ENCODE measurements at regions not wholly inside any gene's neighbourhood (a gene's known extent, or its start where the extent isn't known, plus 50 kb on each side); places are given as distances from the start of the nearest gene placed in this dataset.
A peak's percentile ranks its signal among the peaks of the same experiment; 100 is the strongest.

- CTCF ChIA-PET, result no interaction called here
- H3K36me3 ChIP-seq (ENCODE audit: insufficient read depth, low read length, poor library complexity, severe bottlenecking), result no peaks in the 10 kb centered on the region
- no TSS peak for BruUV-seq (replicated peaks)
These were observed 266.6 kb downstream of the KCTD12 start for GRCh38 chr13:76619631-76620030.

GRCh38 chr13:76610819-76611415 is 275.3 kb downstream of the KCTD12 start:
- Histone ChIP-seq H3K27me3 (replicated peaks; ENCODE audit: insufficient read depth, low read depth, low read length, poor library complexity) (no peaks in the 10 kb centered on the region), H3K4me3 (ENCODE audit: low read depth, low read length, poor library complexity, severe bottlenecking) (no peak overlapping the region), H3K36me3 (ENCODE audit: insufficient read depth, low read length, poor library complexity, severe bottlenecking) (no peaks in the 10 kb centered on the region), H3K27ac (ENCODE audit: low read depth, low read length, poor library complexity, severe bottlenecking) (no peak overlapping the region), H3K4me1 (ENCODE audit: insufficient read depth, low read length, poor library complexity, severe bottlenecking) (no peaks in the 10 kb centered on the region), H3K9me3 (ENCODE audit: low read depth, low read length, poor library complexity, severe bottlenecking) (no peaks in the 10 kb centered on the region)
- POLR2A ChIA-PET (ENCODE audit: low non-redundant PET), result no interaction called here
- CTCF ChIA-PET, result no interaction called here
- no peak for TF ChIP-seq EZH2 (IDR thresholded peaks at IDR 0.05; ENCODE audit: borderline replicate concordance, low read depth, low read length, poor library complexity, severe bottlenecking)
- TF ChIP-seq CTCF (conservative IDR thresholded peaks at IDR 0.05; ENCODE audit: low read depth, low read length), result no peak
- BruUV-seq (replicated peaks), result no TSS peak
- DNase-seq (ENCODE audit: low spot score), result no peak
- intact Hi-C loops (cut with micrococcal nuclease; ENCODE audit: unreplicated experiment), result no loop called here

More at GRCh38 chr13:76619631-76620030, 266.6 kb downstream of the KCTD12 start:
- POLR2A ChIA-PET (ENCODE audit: low non-redundant PET), result no interaction called here
- Histone ChIP-seq H3K9me3 (ENCODE audit: low read depth, low read length, poor library complexity, severe bottlenecking) (no peaks in the 10 kb centered on the region), H3K27ac (ENCODE audit: low read depth, low read length, poor library complexity, severe bottlenecking) (no peak overlapping the region), H3K27me3 (replicated peaks; ENCODE audit: insufficient read depth, low read depth, low read length, poor library complexity) (no peaks in the 10 kb centered on the region), H3K4me3 (ENCODE audit: low read depth, low read length, poor library complexity, severe bottlenecking) (no peak overlapping the region), H3K4me1 (ENCODE audit: insufficient read depth, low read length, poor library complexity, severe bottlenecking) (no peaks in the 10 kb centered on the region)
- peak; percentile 4 for DNase-seq (ENCODE audit: low spot score)
- TF ChIP-seq EZH2 (IDR thresholded peaks at IDR 0.05; ENCODE audit: borderline replicate concordance, low read depth, low read length, poor library complexity, severe bottlenecking) (no peak), CTCF (conservative IDR thresholded peaks at IDR 0.05; ENCODE audit: low read depth, low read length) (no peak)
- intact Hi-C loops (cut with micrococcal nuclease; ENCODE audit: unreplicated experiment), result no loop called here

GRCh38 chr13:76609643-76610042 is 276.6 kb downstream of the KCTD12 start:
- TF ChIP-seq EZH2 (IDR thresholded peaks at IDR 0.05; ENCODE audit: borderline replicate concordance, low read depth, low read length, poor library complexity, severe bottlenecking) (no peak), CTCF (conservative IDR thresholded peaks at IDR 0.05; ENCODE audit: low read depth, low read length) (no peak)

More at GRCh38 chr13:76609643-76610042, 276.6 kb downstream of the KCTD12 start:
- CTCF ChIA-PET, result no interaction called here
- no peak for DNase-seq (ENCODE audit: low spot score)
- H3K4me1 ChIP-seq (ENCODE audit: insufficient read depth, low read length, poor library complexity, severe bottlenecking), result no peaks in the 10 kb centered on the region
- POLR2A ChIA-PET (ENCODE audit: low non-redundant PET), result no interaction called here
- no peak overlapping the region for H3K27ac ChIP-seq (ENCODE audit: low read depth, low read length, poor library complexity, severe bottlenecking)
- no TSS peak for BruUV-seq (replicated peaks)
- no peaks in the 10 kb centered on the region for H3K27me3 ChIP-seq (replicated peaks; ENCODE audit: insufficient read depth, low read depth, low read length, poor library complexity)
- intact Hi-C loops (cut with micrococcal nuclease; ENCODE audit: unreplicated experiment), result no loop called here
- no peak overlapping the region for H3K4me3 ChIP-seq (ENCODE audit: low read depth, low read length, poor library complexity, severe bottlenecking)
- H3K36me3 ChIP-seq (ENCODE audit: insufficient read depth, low read length, poor library complexity, severe bottlenecking), result no peaks in the 10 kb centered on the region
- no peaks in the 10 kb centered on the region for H3K9me3 ChIP-seq (ENCODE audit: low read depth, low read length, poor library complexity, severe bottlenecking)

Measured in A673 (cell line).